GM12874 (cell line): ENCODE measurements at regions not wholly inside any gene's neighbourhood (a gene's known extent, or its start where the extent isn't known, plus 50 kb on each side); places are given as distances from the start of the nearest gene placed in this dataset.

ENCODE experiments used
- TF ChIP-seq, protein P1 (sequence below): IDR thresholded peaks from 2 replicates; pipeline ENCODE4 v1.5.1; 2011; ENCODE audit warnings: low read depth, mild to moderate bottlenecking, control low read depth, low read length, moderate library complexity; ENCODE audit not compliant: insufficient read depth

DNA sequence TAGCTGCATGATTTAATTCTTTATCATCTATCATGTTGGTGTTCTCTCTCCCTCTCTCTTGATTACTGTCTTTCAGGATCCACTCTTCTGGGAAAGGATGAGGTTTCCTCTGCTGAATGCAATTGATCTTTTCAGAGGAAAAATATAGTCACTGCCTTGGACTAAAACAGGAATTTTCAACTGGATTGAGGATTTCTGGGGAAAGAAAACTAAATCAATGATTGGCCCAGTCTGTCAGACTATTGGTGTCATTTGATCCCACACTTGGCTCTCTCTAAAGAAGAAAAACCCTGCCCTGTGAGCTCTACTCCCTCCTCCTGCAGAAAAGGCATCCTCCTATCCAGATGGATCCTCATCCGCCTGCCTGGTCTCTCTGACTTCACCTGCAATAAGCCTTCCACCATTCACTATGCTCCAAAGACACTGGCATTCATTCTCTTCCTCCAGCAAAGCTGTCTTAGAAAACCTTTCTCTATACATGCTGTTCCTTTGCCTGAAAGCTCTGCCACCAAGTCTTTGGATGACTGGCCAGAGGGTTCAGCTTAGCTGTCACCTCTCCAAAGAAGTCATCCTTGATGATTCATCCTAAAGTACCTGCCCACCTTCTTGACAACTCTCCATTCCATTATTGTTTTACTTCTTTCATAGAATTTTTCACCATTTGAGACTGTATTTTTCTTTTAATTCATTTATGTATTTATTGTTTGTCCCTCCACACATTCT lies 127.7 kb upstream of the CAND1 start:
- TF ChIP-seq, protein P1, sequence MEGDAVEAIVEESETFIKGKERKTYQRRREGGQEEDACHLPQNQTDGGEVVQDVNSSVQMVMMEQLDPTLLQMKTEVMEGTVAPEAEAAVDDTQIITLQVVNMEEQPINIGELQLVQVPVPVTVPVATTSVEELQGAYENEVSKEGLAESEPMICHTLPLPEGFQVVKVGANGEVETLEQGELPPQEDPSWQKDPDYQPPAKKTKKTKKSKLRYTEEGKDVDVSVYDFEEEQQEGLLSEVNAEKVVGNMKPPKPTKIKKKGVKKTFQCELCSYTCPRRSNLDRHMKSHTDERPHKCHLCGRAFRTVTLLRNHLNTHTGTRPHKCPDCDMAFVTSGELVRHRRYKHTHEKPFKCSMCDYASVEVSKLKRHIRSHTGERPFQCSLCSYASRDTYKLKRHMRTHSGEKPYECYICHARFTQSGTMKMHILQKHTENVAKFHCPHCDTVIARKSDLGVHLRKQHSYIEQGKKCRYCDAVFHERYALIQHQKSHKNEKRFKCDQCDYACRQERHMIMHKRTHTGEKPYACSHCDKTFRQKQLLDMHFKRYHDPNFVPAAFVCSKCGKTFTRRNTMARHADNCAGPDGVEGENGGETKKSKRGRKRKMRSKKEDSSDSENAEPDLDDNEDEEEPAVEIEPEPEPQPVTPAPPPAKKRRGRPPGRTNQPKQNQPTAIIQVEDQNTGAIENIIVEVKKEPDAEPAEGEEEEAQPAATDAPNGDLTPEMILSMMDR, result no peak

DNA sequence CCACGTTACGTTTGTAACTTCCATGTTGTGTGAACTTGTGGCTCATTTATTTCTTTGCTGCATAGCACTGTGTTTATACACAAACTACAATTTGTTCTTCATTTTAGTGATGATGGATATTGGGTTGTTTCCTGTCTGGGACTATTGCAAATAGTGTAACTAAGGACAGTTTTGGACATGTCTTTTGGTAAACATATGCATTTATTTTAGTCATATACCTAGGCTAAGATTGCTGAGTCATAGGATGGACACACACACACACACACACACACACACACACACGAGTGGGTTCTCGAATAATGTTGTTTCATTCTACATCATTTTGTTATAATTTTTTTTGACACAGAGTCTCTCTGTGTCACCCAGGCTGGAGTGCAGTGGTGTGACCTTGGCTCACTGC lies 123.5 kb upstream of the CAND1 start:
- TF ChIP-seq, protein P1, result no peak

DNA sequence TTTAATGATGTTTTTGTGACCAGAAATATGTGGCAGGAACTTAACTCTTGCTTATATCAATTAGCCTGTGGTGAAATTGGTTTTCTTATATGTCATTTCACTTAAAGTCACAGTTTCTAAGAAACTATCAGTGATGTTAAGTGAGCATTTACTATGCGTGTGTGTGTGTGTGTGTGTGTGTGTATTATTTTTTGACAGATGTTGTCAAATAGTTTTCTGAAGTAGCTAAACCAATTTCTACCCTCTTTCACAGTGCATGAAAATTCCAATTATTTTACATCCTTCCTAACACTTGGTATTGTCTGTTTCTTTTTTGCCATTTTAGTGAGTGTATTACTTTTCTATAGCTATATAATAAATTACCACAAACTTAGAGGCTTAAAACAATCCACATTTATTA lies 122.1 kb upstream of the CAND1 start:
- TF ChIP-seq, protein P1, result no peak

DNA sequence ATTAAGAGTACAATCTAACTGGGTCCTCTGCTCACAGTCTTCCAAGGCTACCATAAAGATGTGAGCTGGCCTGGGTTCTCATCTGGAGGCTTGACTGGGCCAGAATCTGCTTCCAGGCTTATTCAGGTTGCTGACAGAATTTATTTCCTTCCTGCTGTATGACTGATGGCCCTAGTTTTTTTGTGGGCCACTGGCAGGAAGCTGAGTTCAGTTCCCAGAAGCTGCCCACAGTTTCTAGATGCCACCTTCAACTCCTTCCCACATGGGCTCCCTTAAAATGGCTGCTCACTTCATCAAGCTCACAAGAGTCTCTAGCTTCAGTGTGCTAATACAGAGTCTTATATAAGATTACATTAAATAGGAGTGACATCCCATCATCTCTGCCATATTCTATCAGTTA lies 121.7 kb upstream of the CAND1 start:
- TF ChIP-seq, protein P1, result no peak

DNA sequence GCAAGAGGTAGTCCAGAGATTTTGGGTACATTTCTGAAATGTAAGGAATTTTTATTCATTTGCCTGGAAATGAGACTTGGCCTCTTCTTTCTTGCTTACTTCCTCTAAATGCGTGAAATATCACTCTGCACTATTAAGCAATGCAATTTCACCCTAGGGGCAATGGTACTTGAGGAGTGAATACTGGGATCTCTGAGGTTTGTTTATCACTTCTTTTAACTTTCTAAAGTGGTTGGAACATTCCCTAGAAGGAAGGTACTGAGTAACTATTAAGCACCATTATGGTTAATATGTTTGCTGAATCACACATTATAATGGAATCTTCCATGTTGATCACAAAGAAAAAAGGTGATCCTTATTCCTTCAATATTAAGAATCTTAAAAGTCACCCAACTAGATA lies 120.9 kb upstream of the CAND1 start:
- TF ChIP-seq, protein P1, result no peak

DNA sequence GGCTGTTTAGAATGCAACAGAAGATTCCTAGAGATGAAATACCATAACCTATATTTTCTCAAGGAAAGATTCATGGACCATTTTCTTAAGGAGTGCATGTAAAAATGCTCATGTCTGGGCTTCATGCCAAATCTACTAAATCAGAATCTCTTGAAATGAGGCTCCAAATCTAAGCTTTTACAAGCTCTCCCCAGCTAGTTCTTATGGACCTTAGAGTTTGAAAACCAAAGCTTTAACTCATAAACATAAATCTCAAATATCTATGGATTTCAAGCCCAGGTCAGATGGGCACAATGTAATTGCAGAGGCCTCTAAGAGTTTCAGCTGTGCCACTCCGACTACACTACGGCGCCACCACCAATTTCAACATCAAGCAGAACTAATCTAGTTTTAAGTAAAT lies 117.3 kb upstream of the CAND1 start:
- TF ChIP-seq, protein P1, result no peak

DNA sequence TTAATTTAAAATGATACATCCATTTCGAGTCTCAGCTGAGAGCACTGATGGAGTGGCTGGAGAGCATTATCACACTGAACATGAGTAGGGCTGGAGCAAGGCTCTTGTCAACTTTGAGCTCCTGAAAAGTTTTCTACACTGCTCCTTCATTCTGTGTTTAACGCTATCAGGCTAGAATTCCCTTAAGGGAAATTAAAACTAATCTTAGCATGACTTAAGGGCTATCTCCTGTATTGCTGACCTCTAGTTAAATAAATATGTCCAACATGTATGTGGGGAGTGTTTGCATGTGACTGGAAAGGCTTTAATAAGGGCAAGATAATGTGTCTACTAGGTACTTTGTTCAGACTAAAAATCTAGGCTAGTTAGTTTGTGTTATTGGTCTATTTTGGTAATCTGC lies 116.7 kb upstream of the CAND1 start:
- TF ChIP-seq, protein P1, result no peak
